LNCAP (cell line): ENCODE measurements at regions not wholly inside any gene's neighbourhood (a gene's known extent, or its start where the extent isn't known, plus 50 kb on each side); places are given as distances from the start of the nearest gene placed in this dataset.

Source experiments
- CTCF ChIP-seq: fragments of 450-650 bp; IDR thresholded peaks from 2 replicates; pipeline ENCODE4 v1.5.1; 2017; ENCODE audit warnings: mild to moderate bottlenecking

- TF ChIP-seq CTCF: no peak
Measured at GRCh38 chr3:27779176-27779575, 57.1 kb upstream of the EOMES start.

GRCh38 chr3:27789420-27789819 is 67.3 kb upstream of the EOMES start:
- TF ChIP-seq CTCF: no peak

GRCh38 chr3:27791956-27792355 is 69.8 kb upstream of the EOMES start:
- no peak for TF ChIP-seq CTCF

- TF ChIP-seq CTCF: no peak
Measured at GRCh38 chr3:27792869-27793268, 70.7 kb upstream of the EOMES start.

- TF ChIP-seq CTCF: no peak
Measured at GRCh38 chr3:27794211-27794610, 72.1 kb upstream of the EOMES start.

GRCh38 chr3:27796365-27796875 is 74.3 kb upstream of the EOMES start:
- no peak for TF ChIP-seq CTCF

- TF ChIP-seq CTCF: no peak
Measured at GRCh38 chr3:27797773-27798172, 75.7 kb upstream of the EOMES start.

GRCh38 chr3:27800261-27800660 is 78.1 kb upstream of the EOMES start:
- no peak for TF ChIP-seq CTCF
